Astrocyte of the cerebellum (primary cell): ENCODE measurements at regions not wholly inside any gene's neighbourhood (a gene's known extent, or its start where the extent isn't known, plus 50 kb on each side); places are given as distances from the start of the nearest gene placed in this dataset.

Experiments used
- DNase-seq: peaks from one replicate; pipeline ENCODE4 v3.0.0-alpha.2; 2011; ENCODE audit warnings: low read depth
- H3K4me3 ChIP-seq: 2 replicates; pipeline ENCODE4 v1.5.1; 2011; ENCODE audit warnings: mild to moderate bottlenecking, low read depth, low read length, moderate library complexity
- CTCF ChIP-seq: IDR thresholded peaks from 2 replicates; pipeline ENCODE4 v1.5.1; 2012; ENCODE audit warnings: low read length, low read depth, moderate library complexity, mild to moderate bottlenecking; ENCODE audit errors: missing control alignments
- in situ Hi-C: cut with HindIII; loops from 2 replicates; pipeline ENCODE4 v1.10.0; 2017; ENCODE audit warnings: low sequenced_read_pairs

GRCh38 chr1:194658090-194658439 is 1471.7 kb upstream of the B3GALT2 start:
- peak; percentile 72 for DNase-seq
- no peak overlapping the region for H3K4me3 ChIP-seq
- in situ Hi-C loops: no loop called here
- no peak for TF ChIP-seq CTCF

- H3K4me3 ChIP-seq: no peak overlapping the region
- no peak for DNase-seq
- TF ChIP-seq CTCF: no peak
- in situ Hi-C loops: no loop called here
These were observed 1468.5 kb upstream of the B3GALT2 start for GRCh38 chr1:194654956-194655355.

- in situ Hi-C loops: no loop called here
- DNase-seq: no peak
- TF ChIP-seq CTCF: no peak
- H3K4me3 ChIP-seq: no peak overlapping the region
These were observed 1467.0 kb upstream of the B3GALT2 start for GRCh38 chr1:194653385-194653784.

GRCh38 chr1:194647118-194647517 is 1460.7 kb upstream of the B3GALT2 start:
- in situ Hi-C loops: no loop called here
- no peak for TF ChIP-seq CTCF
- H3K4me3 ChIP-seq: no peak overlapping the region
- no peak for DNase-seq

GRCh38 chr1:194644528-194644927 is 1458.1 kb upstream of the B3GALT2 start:
- no peak for TF ChIP-seq CTCF
- in situ Hi-C loops: no loop called here

GRCh38 chr1:194640322-194640721 is 1453.9 kb upstream of the B3GALT2 start:
- no peak for TF ChIP-seq CTCF
- in situ Hi-C loops: no loop called here
- H3K4me3 ChIP-seq: no peak overlapping the region
- no peak for DNase-seq

More at GRCh38 chr1:194644528-194644927, 1458.1 kb upstream of the B3GALT2 start:
- no peak for DNase-seq
- H3K4me3 ChIP-seq: no peak overlapping the region

- no peak for TF ChIP-seq CTCF
- in situ Hi-C loops: no loop called here
- DNase-seq: no peak
- no peak overlapping the region for H3K4me3 ChIP-seq
These were observed 1442.6 kb upstream of the B3GALT2 start for GRCh38 chr1:194629011-194629410.
